WTC11 (cell line): ENCODE measurements at regions not wholly inside any gene's neighbourhood (a gene's known extent, or its start where the extent isn't known, plus 50 kb on each side); places are given as distances from the start of the nearest gene placed in this dataset.

Experiments used
- ATAC-seq: fragments of 200-7000 bp; cut with Tn5 transposase; 2 replicates; pipeline ENCODE4 v1.10.0; 2021; ENCODE audit warnings: mild to moderate bottlenecking, moderate library complexity
- CTCF ChIA-PET: fragments of 300-600 bp; sonication (Branson Sonifier 250); formaldehyde crosslinking; loops from one replicate; lab custom pipeline; 2021; ENCODE audit warnings: antibody characterized with exemption; lab: Charles Lee
- POLR2A ChIA-PET: fragments of 350-600 bp; sonication (Branson Sonifier 250); formaldehyde crosslinking; loops from one replicate; lab custom pipeline; 2021; ENCODE audit warnings: antibody characterized with exemption; lab: Charles Lee
- DNase-seq: peaks from one replicate; pipeline ENCODE4 v3.0.0; 2021; ENCODE audit warnings: low spot score
- H3K27ac Mint-ChIP-seq: 2 replicates; pipeline ENCODE4 v1.8.0; 2021; ENCODE audit warnings: mixed read lengths
- H3K27me3 Mint-ChIP-seq: 2 replicates; pipeline ENCODE4 v1.8.0; 2021; ENCODE audit warnings: low read depth, mild to moderate bottlenecking, moderate library complexity, mixed read lengths
- H3K36me3 Mint-ChIP-seq: 2 replicates; pipeline ENCODE4 v1.8.0; 2021; ENCODE audit warnings: mixed read lengths
- H3K4me1 Mint-ChIP-seq: 2 replicates; pipeline ENCODE4 v1.8.0; 2022; ENCODE audit warnings: mixed read lengths
- H3K4me3 Mint-ChIP-seq: 2 replicates; pipeline ENCODE4 v1.8.0; 2021; ENCODE audit warnings: mild to moderate bottlenecking, moderate library complexity, mixed read lengths
- H3K9me3 Mint-ChIP-seq: 2 replicates; pipeline ENCODE4 v1.8.0; 2021; ENCODE audit warnings: mixed read lengths
- ATF2 ChIP-seq: sonication (generic); formaldehyde crosslinking; IDR thresholded peaks from 2 replicates; pipeline ENCODE4 v1.8.1; 2022; ENCODE audit warnings: low read depth, missing genetic modification reagents, borderline replicate concordance
- CREB1 ChIP-seq: sonication (generic); formaldehyde crosslinking; IDR thresholded peaks from 2 replicates; pipeline ENCODE4 v1.8.0; 2023; ENCODE audit warnings: mild to moderate bottlenecking, missing genetic modification reagents
- EMX1 ChIP-seq: fragments of 250-450 bp; sonication (Bioruptor Pico); IDR thresholded peaks from 2 replicates; pipeline ENCODE4 v1.8.0; 2021; ENCODE audit warnings: mild to moderate bottlenecking
- IRF2 ChIP-seq: sonication (generic); formaldehyde crosslinking; IDR thresholded peaks from 2 replicates; pipeline ENCODE4 v1.8.0; 2022; ENCODE audit warnings: low read depth, missing genetic modification reagents, borderline replicate concordance
- KAT7 ChIP-seq: sonication (generic); formaldehyde crosslinking; IDR thresholded peaks from 2 replicates; pipeline ENCODE4 v1.8.1; 2023; ENCODE audit warnings: missing genetic modification reagents, mild to moderate bottlenecking, borderline replicate concordance
- MXD4 ChIP-seq: fragments of 250-450 bp; sonication (Bioruptor Pico); IDR thresholded peaks from 2 replicates; pipeline ENCODE4 v1.8.0; 2021; ENCODE audit warnings: mild to moderate bottlenecking, moderate library complexity, borderline replicate concordance
- NR1H2 ChIP-seq: sonication (generic); formaldehyde crosslinking; IDR thresholded peaks from 2 replicates; pipeline ENCODE4 v1.9.0; 2021; ENCODE audit warnings: mild to moderate bottlenecking, moderate library complexity, missing genetic modification reagents
- NR2C2 ChIP-seq: sonication (generic); formaldehyde crosslinking; IDR thresholded peaks from 2 replicates; pipeline ENCODE4 v1.8.0; 2022; ENCODE audit warnings: mild to moderate bottlenecking, missing genetic modification reagents
- PRDM15 ChIP-seq: sonication (generic); formaldehyde crosslinking; IDR thresholded peaks from 2 replicates; pipeline ENCODE4 v1.8.0; 2022; ENCODE audit warnings: missing genetic modification reagents
- SMAD4 ChIP-seq: sonication (generic); formaldehyde crosslinking; IDR thresholded peaks from 2 replicates; pipeline ENCODE4 v1.8.0; 2022; ENCODE audit warnings: mild to moderate bottlenecking, missing genetic modification reagents
- SP1 ChIP-seq: sonication (generic); formaldehyde crosslinking; conservative IDR thresholded peaks from 2 replicates; pipeline ENCODE4 v1.8.1; 2022; ENCODE audit warnings: missing genetic modification reagents
- USF2 ChIP-seq: sonication (generic); formaldehyde crosslinking; IDR thresholded peaks from 2 replicates; pipeline ENCODE4 v1.8.1; 2023; ENCODE audit warnings: mild to moderate bottlenecking, missing genetic modification reagents, moderate library complexity
- ZBTB21 ChIP-seq: sonication (generic); formaldehyde crosslinking; IDR thresholded peaks from 2 replicates; pipeline ENCODE4 v1.8.1; 2023; ENCODE audit warnings: mild to moderate bottlenecking, missing genetic modification reagents, borderline replicate concordance
- ZNF281 ChIP-seq: sonication (generic); formaldehyde crosslinking; IDR thresholded peaks from 2 replicates; pipeline ENCODE4 v1.8.0; 2023; ENCODE audit warnings: mild to moderate bottlenecking, missing genetic modification reagents
- ZNF416 ChIP-seq: fragments of 250-450 bp; sonication (Bioruptor Pico); IDR thresholded peaks from 2 replicates; pipeline ENCODE4 v1.9.0; 2021; ENCODE audit warnings: mild to moderate bottlenecking, inconsistent platforms
- TF ChIP-seq, protein P1 (sequence below): sonication (generic); formaldehyde crosslinking; IDR thresholded peaks from 2 replicates; pipeline ENCODE4 v1.8.0; 2022; ENCODE audit warnings: mild to moderate bottlenecking, missing genetic modification reagents
- TF ChIP-seq, protein P2 (sequence below): sonication (generic); formaldehyde crosslinking; IDR thresholded peaks from 2 replicates; pipeline ENCODE4 v1.8.1; 2022; ENCODE audit warnings: low read depth, mild to moderate bottlenecking, moderate library complexity, missing genetic modification reagents, borderline replicate concordance

- TF ChIP-seq PRDM15 (CRISPR knock-in tag) (no peak), SMAD4 (CRISPR knock-in tag) (no peak)
- TF ChIP-seq, protein P1, sequence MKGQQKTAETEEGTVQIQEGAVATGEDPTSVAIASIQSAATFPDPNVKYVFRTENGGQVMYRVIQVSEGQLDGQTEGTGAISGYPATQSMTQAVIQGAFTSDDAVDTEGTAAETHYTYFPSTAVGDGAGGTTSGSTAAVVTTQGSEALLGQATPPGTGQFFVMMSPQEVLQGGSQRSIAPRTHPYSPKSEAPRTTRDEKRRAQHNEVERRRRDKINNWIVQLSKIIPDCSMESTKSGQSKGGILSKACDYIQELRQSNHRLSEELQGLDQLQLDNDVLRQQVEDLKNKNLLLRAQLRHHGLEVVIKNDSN (CRISPR knock-in tag): no peak
Observed at GRCh38 chr15:26129852-26130251, 266.7 kb upstream of the ATP10A start (continued).

DNA sequence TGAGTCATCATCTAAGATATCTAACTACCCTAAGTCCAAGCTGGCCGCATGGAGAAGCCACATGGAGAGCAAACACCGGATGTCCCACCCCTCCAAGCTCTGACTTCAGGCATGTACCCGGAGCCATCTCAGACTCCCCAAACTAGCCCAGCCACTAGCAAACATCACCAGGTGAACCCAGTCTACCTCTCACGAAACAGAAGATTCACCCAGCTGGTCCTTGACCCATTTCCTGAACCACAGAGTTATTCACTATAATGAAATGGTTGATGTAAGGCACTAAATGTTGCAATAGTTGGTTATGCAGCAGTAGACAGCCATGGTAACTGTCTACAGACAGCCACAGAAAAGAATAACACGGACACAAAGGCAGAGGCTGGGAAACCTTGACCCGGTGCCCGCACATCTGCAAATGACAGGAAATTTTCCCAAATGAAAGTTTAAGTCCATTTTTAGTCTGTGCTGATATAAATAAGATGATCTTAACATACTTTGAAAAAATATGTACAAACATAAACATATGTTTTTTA is 265.5 kb upstream of the ATP10A start:
- Mint-ChIP-seq H3K36me3 (peaks cover 5% of the 10 kb centered on the region; the same call in 1 of the 2 replicates), H3K9me3 (peaks cover 9% of the 10 kb centered on the region), H3K4me3 (no peak overlapping the region), H3K4me1 (peaks cover 65% of the 10 kb centered on the region), H3K27ac (no peak overlapping the region; the same call in 1 of the 2 replicates), H3K27me3 (peaks cover 6% of the 10 kb centered on the region)
- DNase-seq (no peak), ATAC-seq (no peak)
- no peak for TF ChIP-seq NR2C2 (CRISPR knock-in tag)
- ChIA-PET CTCF (interaction anchor here (1.1 to 2.9 kb wide), 3 partner anchors 25 to 132 kb away, joined by 3 to 12 read pairs (median 4); no protein-coding TSS in a partner anchor), POLR2A (no interaction called here)

- ATAC-seq (no peak), DNase-seq (no peak)
- Mint-ChIP-seq H3K27me3 (peaks cover 6% of the 10 kb centered on the region), H3K4me3 (no peak overlapping the region), H3K9me3 (peaks cover 14% of the 10 kb centered on the region), H3K4me1 (peaks cover 50% of the 10 kb centered on the region), H3K36me3 (peaks cover 5% of the 10 kb centered on the region; the same call in 1 of the 2 replicates), H3K27ac (no peak overlapping the region)
- TF ChIP-seq NR1H2 (no peak), IRF2 (CRISPR knock-in tag) (no peak)
- TF ChIP-seq, protein P2, sequence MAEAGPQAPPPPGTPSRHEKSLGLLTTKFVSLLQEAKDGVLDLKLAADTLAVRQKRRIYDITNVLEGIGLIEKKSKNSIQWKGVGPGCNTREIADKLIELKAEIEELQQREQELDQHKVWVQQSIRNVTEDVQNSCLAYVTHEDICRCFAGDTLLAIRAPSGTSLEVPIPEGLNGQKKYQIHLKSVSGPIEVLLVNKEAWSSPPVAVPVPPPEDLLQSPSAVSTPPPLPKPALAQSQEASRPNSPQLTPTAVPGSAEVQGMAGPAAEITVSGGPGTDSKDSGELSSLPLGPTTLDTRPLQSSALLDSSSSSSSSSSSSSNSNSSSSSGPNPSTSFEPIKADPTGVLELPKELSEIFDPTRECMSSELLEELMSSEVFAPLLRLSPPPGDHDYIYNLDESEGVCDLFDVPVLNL (CRISPR knock-in tag): no peak
- CTCF ChIA-PET: interaction anchor here (2.9 kb wide), 1 partner anchor 31 kb away, joined by 12 read pairs; no protein-coding TSS in a partner anchor
- POLR2A ChIA-PET: no interaction called here
Observed at GRCh38 chr15:26126819-26127387, 263.8 kb upstream of the ATP10A start.

GRCh38 chr15:26126070-26126469 is 262.9 kb upstream of the ATP10A start:
- DNase-seq (no peak), ATAC-seq (no peak)
- Mint-ChIP-seq H3K27me3 (peaks cover 6% of the 10 kb centered on the region), H3K9me3 (peaks cover 15% of the 10 kb centered on the region), H3K4me3 (no peak overlapping the region), H3K27ac (no peak overlapping the region), H3K4me1 (peaks cover 43% of the 10 kb centered on the region), H3K36me3 (peaks cover 5% of the 10 kb centered on the region; the same call in 1 of the 2 replicates)
- ChIA-PET CTCF (no interaction called here), POLR2A (no interaction called here)
- TF ChIP-seq EMX1 (no peak), MXD4 (CRISPR knock-in tag) (no peak), ZBTB21 (CRISPR knock-in tag) (no peak), ZNF281 (CRISPR knock-in tag) (no peak), SP1 (CRISPR knock-in tag) (no peak), USF2 (CRISPR knock-in tag) (no peak), ZNF416 (CRISPR knock-in tag) (no peak), ATF2 (CRISPR knock-in tag) (no peak), CREB1 (no peak), KAT7 (CRISPR knock-in tag) (no peak)
